Adrenal gland (tissue), 5 donors: ENCODE measurements at regions not wholly inside any gene's neighbourhood (a gene's known extent, or its start where the extent isn't known, plus 50 kb on each side); places are given as distances from the start of the nearest gene placed in this dataset.

Experiments
- CTCF ChIP-seq, 6 experiments: fragments of 450-650 bp in 4 of 6; fragments of 200-600 bp in 2 of 6; sonication (generic) in 1 of 6; IDR thresholded peaks; 1 replicate in 5 of 6; 2 replicates in 1 of 6; pipeline versions ENCODE4 v1.5.1 to v1.8.0; 2016 to 2021; ENCODE audit warnings: antibody characterized with exemption in 6 of 6, mild to moderate bottlenecking in 2 of 6, moderate library complexity in 1 of 6
- POLR2A ChIP-seq, 2 donors: fragments of 450-650 bp; IDR thresholded peaks; one replicate each; pipeline ENCODE4 v1.6.1; 2017; ENCODE audit warnings: antibody characterized with exemption in 2 of 2, mild to moderate bottlenecking in 2 of 2, moderate library complexity in 1 of 2
- donor health status: DM: no; HTN: no; CAD: no.

GRCh38 chr5:97623441-97623840, 440.4 kb upstream of the RIOK2 start:
- no peak for TF ChIP-seq POLR2A (IDR thresholded peaks at IDR 0.05)
- no peak for TF ChIP-seq CTCF (IDR thresholded peaks at IDR 0.05)
